K562 (cell line): ENCODE measurements at regions not wholly inside any gene's neighbourhood (a gene's known extent, or its start where the extent isn't known, plus 50 kb on each side); places are given as distances from the start of the nearest gene placed in this dataset.
"Not testable (repeated sequence)": the region's sequence is repeated elsewhere in the genome, so short reads cannot be mapped to it uniquely, and the experiment has no call there.

Source experiments
- RCOR1 ChIP-seq, 2 experiments: IDR thresholded peaks; 2 replicates each; pipeline ENCODE4 v1.6.1; 2012; ENCODE audit warnings: low read depth in 2 of 2, low read length in 2 of 2, borderline replicate concordance in 1 of 2, improper control_type of control experiment in 1 of 2
- SAFB2 ChIP-seq: fragments of 200-400 bp; formaldehyde crosslinking; IDR thresholded peaks from 2 replicates; pipeline ENCODE4 v1.6.1; 2018; ENCODE audit warnings: borderline replicate concordance, low read length, low read depth, moderate library complexity; ENCODE audit not compliant: severe bottlenecking
- SIN3A ChIP-seq, 2 experiments: fragments of 150-350 bp in 1 of 2; IDR thresholded peaks; 2 replicates each; pipeline ENCODE4 v1.6.1; 2011 to 2016; ENCODE audit warnings: borderline replicate concordance in 2 of 2, low read depth in 2 of 2, low read length in 2 of 2, mild to moderate bottlenecking in 2 of 2, moderate library complexity in 2 of 2; ENCODE audit not compliant: control insufficient read depth in 1 of 2
- SMC3 ChIP-seq: conservative IDR thresholded peaks from 2 replicates; pipeline ENCODE4 v1.6.1; 2011; ENCODE audit warnings: low read depth, low read length, improper control_type of control experiment; ENCODE audit not compliant: insufficient read depth
- SREBF1 ChIP-seq: fragments of 150-350 bp; IDR thresholded peaks from 2 replicates; pipeline ENCODE4 v1.6.1; 2014; ENCODE audit warnings: antibody characterized with exemption, low read depth, low read length, borderline replicate concordance
- ZNF561 ChIP-seq: fragments of 450-650 bp; formaldehyde crosslinking; conservative IDR thresholded peaks from 2 replicates; pipeline ENCODE4 v1.4.0; 2020; ENCODE audit warnings: mild to moderate bottlenecking, moderate library complexity
- ZNF766 ChIP-seq: fragments of 200-800 bp; sonication (Bioruptor generic); conservative IDR thresholded peaks from 2 replicates; pipeline ENCODE4 v1.6.1; 2016; ENCODE audit warnings: missing genetic modification characterization, missing compliant biosample characterization
- TF ChIP-seq, protein P1 (sequence below), 2 experiments: fragments of 200-800 bp in 1 of 2; sonication (Bioruptor generic) in 1 of 2; sonication (generic) in 1 of 2; formaldehyde crosslinking in 1 of 2; IDR thresholded peaks in 1 of 2; conservative IDR thresholded peaks in 1 of 2; 2 replicates each; pipeline versions ENCODE4 v1.5.0 to v1.6.1; 2016 to 2020; ENCODE audit warnings: missing compliant biosample characterization in 1 of 2, missing genetic modification characterization in 1 of 2, missing genetic modification reagents in 1 of 2
- TF ChIP-seq, protein P2 (sequence below), 3 experiments: IDR thresholded peaks in 2 of 3; conservative IDR thresholded peaks in 1 of 3; 2 replicates each; pipeline ENCODE4 v1.5.1; 2011 to 2012; ENCODE audit warnings: low read length in 3 of 3, mild to moderate bottlenecking in 3 of 3, control low read depth in 2 of 3, improper control_type of control experiment in 1 of 3, inconsistent platforms in 1 of 3, low read depth in 1 of 3, mixed read lengths in 1 of 3, moderate library complexity in 1 of 3; ENCODE audit not compliant: insufficient read depth in 2 of 3
- TF ChIP-seq, protein P3 (sequence below): sonication (generic); formaldehyde crosslinking; IDR thresholded peaks from 2 replicates; pipeline ENCODE4 v1.8.0; 2022; ENCODE audit warnings: mild to moderate bottlenecking, low read depth, missing genetic modification reagents

DNA sequence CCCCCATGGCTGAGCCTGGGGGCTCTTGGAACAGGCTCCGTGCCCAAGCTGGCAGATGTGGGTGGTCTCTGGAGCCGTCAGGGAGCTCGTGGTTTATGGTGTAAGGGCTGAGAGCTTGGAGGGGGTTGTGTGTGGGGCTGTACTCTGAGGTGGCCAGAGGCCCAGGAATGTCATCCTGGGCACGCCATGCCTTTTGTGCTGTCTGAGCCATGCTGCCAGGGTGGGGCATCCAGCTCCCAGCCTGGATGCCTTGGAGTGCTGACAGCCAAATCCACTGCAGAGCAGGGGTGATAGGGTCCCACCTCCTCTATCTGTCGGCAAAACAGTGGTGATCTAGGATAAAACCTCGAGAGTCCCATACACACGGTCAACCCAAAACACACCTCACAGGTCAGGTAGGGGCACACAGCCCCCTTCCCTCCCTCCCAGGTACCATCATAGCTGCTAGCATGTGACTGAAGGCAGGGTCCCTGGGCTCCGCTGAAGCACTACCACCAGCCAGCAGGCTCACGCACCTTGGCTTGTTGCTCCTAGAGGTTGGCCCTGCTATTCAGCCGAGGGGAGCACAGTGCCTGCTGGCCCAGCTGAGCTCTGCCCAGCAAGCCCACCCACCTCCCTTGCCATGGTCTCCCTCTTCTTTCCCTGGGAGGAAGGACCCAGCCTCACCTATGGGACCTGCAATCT is 61.5 kb downstream of the GOLGA8B start:
- TF ChIP-seq SAFB2; SIN3A (IDR thresholded peaks at IDR 0.05; ENCODE audit: borderline replicate concordance in 2 of 2, control insufficient read depth in 1 of 2, low read depth in 2 of 2, low read length in 2 of 2); SMC3; RCOR1 (IDR thresholded peaks at IDR 0.05; ENCODE audit: borderline replicate concordance in 1 of 2, low read depth in 2 of 2, low read length in 2 of 2); ZNF766 (CRISPR knock-in tag); ZNF561; SREBF1: not testable (repeated sequence)
- TF ChIP-seq, protein P1, sequence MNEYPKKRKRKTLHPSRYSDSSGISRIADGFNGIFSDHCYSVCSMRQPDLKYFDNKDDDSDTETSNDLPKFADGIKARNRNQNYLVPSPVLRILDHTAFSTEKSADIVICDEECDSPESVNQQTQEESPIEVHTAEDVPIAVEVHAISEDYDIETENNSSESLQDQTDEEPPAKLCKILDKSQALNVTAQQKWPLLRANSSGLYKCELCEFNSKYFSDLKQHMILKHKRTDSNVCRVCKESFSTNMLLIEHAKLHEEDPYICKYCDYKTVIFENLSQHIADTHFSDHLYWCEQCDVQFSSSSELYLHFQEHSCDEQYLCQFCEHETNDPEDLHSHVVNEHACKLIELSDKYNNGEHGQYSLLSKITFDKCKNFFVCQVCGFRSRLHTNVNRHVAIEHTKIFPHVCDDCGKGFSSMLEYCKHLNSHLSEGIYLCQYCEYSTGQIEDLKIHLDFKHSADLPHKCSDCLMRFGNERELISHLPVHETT (CRISPR knock-in tag; conservative IDR thresholded peaks at IDR 0.05 in 1 of 2, IDR thresholded peaks at IDR 0.05 in 1 of 2), result not testable (repeated sequence)
- TF ChIP-seq, protein P2, sequence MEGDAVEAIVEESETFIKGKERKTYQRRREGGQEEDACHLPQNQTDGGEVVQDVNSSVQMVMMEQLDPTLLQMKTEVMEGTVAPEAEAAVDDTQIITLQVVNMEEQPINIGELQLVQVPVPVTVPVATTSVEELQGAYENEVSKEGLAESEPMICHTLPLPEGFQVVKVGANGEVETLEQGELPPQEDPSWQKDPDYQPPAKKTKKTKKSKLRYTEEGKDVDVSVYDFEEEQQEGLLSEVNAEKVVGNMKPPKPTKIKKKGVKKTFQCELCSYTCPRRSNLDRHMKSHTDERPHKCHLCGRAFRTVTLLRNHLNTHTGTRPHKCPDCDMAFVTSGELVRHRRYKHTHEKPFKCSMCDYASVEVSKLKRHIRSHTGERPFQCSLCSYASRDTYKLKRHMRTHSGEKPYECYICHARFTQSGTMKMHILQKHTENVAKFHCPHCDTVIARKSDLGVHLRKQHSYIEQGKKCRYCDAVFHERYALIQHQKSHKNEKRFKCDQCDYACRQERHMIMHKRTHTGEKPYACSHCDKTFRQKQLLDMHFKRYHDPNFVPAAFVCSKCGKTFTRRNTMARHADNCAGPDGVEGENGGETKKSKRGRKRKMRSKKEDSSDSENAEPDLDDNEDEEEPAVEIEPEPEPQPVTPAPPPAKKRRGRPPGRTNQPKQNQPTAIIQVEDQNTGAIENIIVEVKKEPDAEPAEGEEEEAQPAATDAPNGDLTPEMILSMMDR (IDR thresholded peaks at IDR 0.05 in 2 of 3, conservative IDR thresholded peaks at IDR 0.05 in 1 of 3; ENCODE audit: insufficient read depth in 2 of 3, low read depth in 1 of 3, low read length in 3 of 3), result not testable (repeated sequence)
- TF ChIP-seq, protein P3, sequence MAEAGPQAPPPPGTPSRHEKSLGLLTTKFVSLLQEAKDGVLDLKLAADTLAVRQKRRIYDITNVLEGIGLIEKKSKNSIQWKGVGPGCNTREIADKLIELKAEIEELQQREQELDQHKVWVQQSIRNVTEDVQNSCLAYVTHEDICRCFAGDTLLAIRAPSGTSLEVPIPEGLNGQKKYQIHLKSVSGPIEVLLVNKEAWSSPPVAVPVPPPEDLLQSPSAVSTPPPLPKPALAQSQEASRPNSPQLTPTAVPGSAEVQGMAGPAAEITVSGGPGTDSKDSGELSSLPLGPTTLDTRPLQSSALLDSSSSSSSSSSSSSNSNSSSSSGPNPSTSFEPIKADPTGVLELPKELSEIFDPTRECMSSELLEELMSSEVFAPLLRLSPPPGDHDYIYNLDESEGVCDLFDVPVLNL (CRISPR knock-in tag), result not testable (repeated sequence)
